Frontal cortex (tissue), 3 donors: ENCODE measurements at regions not wholly inside any gene's neighbourhood (a gene's known extent, or its start where the extent isn't known, plus 50 kb on each side); places are given as distances from the start of the nearest gene placed in this dataset.

Source experiments
- DNase-seq, 2 donors: peaks; one replicate each; pipeline ENCODE4 v3.0.0; 2012; ENCODE audit warnings: low spot score in 2 of 2
- FAIRE-seq: peaks from 2 replicates; lab custom pipeline; 2012; peaks lifted over from hg19 to GRCh38; lab: Jason Lieb, UNC
- donor health status: control.
- donor health status: control.
- donor health status: control.

DNA sequence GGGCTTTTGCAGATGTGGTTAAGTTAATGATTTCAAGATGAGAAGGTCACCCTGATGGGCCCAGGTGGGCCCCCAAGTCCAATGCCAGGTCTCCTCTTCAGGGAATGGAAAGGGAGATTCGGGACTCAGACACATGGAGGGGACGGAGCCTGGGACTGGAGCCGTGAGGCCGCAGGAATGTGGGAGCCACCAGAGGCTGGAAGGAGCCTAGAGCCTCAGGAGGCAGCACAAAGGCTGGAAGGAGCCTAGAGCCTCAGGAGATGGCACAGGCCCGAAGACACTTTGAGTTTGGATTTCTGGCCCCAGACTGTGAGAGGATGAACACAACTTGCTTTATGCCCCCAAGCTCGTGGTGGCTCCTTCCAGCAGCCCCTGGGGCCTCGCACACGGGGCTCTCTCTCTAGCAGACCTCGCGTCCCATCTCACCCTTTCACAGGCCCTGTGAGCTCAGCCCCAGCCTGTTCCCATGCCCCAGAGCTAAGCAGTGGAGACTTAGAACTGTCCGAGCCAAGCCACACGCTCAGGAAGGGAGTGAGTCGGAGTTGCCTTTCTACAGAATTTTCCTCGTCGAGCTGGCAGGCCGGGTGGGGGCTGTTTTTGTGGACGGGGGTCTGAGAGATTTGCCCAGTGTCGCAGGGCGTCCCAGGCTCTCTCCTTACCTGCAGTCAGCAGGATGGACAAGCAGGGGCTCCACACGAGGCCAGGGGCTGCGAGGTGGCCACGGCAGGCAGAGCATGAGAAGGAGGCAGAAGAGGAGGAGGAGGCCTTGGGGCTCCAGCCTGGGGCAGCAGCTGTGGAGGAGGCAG, 937.6 kb downstream of the BRD1 start:
- no peak for FAIRE-seq

DNA sequence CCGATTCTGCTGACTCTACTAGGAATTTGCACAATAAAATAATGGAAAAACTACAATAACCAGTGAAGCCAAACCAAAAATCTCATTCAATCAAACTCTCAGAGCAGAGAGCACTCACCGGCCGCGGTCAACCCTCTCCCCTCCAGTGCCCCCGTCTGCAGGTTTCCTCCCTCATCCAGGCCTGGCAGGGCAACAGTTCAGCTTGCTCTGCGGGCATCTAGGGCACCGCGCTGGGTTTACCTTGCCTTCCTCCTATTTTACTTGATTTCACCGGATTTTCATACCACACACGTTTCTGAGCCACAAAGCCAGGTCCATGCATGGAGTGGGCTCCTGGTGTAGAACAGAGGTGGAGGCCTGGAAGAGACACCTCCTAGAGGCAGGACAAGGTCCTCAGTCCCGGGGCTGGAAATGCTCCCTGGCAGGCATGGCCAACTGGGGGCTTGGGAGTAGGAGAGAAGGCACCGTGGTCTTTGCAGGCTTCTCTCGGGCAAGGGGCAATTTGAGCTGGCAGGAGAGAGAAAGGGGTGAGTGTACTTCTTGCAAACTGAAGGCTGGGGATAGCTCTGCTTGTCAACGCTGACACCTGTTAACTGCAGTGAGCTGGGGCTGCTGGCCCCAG, 938.4 kb downstream of the BRD1 start:
- FAIRE-seq, result no peak
- no peak for DNase-seq

More for the DNA sequence above, 937.6 kb downstream of the BRD1 start:
- no peak for DNase-seq

DNA sequence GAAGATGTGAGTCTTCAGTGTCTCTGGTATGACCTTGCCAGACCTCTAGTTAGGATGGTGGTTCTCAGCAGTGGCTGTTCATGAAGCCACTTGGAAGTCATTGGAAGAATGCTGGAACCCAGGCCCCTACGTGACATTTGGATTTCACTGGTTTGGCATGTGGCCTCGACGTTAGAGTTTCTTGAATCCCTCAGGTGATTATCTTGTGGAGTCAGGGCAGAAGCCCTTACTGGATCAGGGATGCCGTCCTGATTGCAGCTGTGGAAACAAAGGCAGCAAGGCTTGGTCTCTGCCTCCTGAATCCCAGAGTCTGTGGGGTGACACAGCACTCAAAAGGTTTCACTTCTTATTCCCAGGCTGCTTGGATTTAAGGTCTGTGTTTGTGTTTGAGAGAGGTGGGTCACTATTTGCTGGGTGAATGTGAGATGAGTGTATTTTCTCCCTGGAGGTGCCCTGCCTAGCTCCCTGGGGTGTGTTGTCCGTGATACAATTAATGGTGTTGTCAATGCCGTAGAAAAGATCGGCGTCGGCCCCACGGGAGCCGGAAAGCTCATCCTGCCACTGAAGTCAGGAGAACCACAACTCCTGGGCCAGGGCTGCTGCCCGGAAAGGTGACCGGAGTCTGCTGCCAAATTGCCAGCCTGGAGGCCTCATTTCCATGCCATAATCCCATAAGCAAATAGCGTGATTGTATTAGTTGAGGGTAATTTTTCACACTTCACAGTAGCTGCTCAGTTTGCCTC, 939.0 kb downstream of the BRD1 start:
- DNase-seq (no peak), FAIRE-seq (no peak)

DNA sequence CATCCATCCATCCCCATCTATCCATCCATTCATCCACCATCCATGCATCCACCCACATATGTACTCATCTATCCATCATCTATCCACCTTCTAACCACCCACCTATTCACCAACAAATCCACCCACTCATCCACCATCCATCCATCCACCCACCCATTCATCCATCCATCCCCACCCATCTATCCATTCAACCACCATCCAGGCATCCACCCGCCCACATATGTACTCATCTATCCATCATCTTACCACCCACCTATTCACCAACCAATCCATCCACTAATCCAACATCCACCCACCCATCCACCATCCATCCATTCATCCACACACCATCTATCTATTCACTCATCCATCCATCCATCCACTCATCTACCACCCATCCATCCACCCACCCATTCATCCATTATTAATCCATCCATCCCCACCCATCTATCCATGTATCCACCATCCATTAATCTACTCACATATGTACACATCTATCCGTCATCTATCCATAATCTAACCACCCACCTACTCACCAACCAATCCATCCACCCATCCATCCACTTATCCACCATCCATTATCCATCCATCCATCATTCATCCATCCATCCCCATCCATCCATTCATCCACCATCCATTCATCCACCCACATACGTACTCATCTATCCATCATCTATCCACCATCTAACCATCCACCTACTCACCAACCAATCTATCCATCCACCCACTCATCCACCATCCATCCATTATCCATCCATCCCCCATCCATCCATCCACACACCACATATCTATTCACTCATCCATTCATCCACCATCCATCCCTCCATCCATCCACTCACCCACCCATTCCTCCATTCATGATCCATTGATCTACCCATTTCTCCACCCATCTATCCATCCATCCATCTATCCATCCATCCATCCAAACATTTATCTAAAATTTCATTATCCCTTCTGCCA, 940.0 kb downstream of the BRD1 start:
- FAIRE-seq (no peak), DNase-seq (no peak)

DNA sequence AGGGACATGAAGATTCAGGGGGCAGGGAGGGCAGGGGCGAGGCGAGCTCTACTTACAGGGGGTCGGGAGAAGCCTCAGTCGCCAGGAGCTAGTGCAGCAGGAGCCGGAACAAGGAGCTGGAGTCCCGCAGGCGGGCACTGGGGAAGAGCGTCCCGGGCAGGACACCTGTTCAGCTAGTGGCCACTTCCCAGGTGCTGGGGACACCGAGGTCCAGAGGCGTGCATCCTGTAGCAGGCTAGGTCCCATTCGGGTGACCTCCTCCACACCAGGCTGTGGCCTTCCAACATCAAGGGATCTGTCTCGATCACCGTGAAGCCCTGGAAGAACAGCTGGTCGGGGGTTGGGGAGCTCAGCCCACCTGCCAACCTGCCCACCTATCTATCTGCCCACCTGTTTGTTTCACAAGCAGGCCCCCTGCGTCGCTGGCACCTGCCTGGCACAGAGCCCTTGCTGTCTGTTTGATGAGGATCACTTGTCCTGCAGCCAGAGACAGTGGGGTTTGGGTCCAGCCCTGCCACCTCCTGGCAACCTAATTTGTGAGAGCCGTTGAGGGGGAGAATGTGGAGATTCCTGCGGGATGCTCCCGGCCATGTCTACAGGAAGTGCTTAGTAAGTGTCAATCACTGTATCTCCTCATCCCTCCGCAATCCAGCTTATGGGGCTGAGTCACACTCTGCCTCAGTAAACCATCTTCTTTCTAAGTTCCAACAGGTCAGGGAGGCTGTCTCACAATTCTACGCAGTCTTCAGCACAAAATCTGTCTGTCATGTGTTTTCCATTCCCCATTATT, 940.9 kb downstream of the BRD1 start:
- no peak for DNase-seq
- no peak for FAIRE-seq

DNA sequence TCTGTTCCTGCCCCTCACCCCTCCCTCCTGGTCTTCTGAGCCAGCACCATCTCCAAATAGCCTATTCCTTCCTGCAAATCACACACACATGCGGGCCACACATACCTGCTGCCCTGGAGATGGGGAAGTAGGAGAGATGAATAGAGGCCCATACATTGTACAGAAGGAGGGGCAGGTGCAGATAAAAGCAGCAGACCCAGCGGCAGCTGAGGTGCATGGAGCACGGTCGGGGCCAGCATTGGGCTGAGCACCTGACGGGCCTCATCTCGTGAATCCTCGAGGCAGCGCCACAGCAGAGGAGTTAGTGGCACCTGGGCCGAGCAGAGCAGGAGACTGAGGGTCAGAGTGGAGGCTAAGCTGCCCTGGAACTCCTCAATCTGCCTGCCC, 941.8 kb downstream of the BRD1 start:
- FAIRE-seq, result no peak
- DNase-seq, result no peak

DNA sequence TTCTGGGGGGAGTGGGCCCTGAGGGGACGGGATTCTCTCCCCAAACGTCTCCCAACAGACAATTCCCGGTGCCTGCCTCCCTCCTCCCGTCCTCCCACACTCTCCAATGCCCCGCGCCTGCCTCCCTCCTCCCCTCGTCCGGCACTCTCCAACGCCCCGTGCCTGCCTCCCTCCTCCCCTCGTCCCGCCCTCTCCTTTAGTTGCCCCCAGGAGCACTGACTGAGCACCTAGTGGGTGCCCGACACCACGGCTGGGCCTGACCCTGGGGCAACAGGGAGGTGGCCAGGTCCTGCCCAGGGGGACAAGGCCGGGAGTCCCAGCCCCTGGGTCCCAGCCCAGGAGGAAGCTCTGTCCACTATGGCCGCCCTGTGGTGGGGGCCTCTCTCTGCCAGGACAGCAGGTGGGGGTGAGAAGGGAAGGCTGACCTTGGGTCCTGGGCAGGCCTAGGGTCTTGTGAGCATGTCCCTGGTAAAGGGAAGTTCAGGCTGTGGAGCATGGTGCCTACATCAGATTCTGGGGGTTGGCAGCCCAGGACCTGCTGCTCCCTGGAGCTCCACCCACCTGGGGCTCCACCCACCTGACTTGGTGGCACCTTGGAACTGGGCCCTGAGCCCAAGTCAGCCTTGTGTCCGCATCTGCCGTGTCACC, 942.3 kb downstream of the BRD1 start:
- no peak for DNase-seq
- no peak for FAIRE-seq

DNA sequence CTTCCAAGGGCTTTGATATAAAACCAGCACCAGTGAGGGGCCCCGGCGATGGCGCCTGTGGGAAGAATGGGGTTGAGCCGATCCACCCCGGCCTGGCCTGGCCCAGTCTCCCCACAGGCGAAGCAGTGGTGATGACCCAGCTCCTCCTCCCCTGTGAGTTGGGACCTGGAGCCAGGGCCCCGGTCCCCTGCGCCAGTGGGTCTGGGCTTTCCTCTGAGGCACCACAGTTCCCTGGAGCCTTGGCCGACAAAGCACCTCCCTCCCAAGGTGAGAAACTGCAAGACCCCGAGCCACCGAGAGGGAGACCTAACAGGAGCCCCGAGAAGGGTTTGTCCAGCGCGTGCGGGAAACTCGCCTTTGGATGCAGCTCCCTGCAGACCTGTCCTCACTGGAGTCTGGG, 942.9 kb downstream of the BRD1 start:
- DNase-seq, result no peak
- FAIRE-seq, result no peak

DNA sequence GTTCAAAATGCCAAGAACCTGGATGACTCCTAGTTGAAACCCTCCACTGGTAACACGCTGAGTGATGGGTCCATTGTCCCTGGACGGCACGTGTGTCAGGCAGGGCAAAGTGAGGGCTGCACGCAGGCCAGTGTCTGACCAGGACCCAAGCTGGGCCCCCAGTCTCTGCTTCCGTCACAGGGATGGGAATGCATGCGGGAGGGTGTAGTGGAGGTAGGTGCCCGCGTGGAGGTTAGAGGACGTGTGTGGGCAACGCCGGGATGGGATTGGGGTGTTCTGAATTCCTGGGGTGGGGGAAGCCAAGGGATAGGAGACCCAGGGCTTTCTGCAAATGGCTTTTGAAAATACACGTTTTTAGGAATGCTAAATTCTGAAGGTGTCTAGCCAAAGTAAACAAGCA, 943.3 kb downstream of the BRD1 start:
- FAIRE-seq (no peak), DNase-seq (no peak)

DNA sequence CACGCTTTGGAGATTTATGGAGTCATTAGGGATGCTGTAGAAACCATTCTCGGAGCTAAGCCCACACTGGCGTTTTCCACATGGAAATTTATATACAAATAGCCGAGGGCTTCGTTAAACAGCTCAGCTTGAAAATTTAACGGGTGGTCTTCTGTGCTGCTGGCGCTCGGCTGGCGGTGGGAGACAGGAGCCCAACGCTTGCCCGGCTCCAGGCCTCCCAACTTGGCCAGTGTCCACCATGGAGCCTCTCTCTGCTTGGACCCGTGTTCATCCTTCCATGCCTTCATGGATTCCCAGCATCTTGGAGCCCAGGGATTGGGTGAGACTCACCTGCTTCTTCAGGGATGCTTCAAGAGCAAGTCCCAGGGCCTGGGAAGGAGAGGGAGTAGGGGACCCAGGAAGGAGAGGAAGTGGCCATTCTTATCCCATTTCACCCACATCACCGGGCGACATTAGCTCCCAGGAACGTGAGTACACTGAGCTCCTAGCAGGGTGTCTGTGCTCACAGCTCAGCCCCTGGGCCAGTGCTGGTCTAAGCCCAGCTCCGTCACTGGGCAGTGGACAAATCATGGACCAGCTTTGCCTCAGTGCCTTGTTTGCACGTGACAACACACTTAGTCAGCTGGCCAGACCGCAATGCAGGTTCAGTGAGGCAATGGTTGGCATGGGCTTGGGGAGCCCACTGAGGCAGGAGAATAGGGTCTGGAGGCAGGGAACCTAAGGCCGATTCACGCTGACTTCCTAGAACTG, 944.3 kb downstream of the BRD1 start:
- DNase-seq (no peak), FAIRE-seq (no peak)

DNA sequence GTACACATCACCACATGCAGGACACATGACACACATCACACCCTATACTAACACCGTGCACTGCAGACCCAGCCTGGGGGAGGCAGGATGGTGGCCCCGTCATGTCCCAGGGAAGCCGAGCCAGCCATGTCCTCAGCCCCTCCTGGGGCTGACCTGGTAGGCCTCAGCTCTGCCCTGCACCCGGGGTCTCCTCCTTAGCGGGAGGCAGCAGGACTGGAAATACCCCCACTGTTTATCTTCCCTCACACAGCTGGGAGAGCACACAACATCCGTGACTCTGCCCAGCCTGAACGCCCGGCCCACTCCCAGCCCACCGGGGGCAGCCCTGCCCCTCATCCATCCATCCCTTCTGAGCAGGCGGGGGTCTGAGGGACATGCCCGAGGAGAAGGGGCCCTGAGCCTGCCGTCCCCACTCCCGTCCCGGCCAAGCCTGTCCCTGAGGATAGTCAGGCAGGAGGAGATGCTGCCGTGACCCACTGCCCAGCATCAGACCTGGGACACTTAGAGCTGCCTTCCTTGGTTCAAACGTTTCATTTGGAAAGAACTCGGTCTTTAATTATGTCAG, 945.0 kb downstream of the BRD1 start:
- DNase-seq (no peak), FAIRE-seq (no peak)

DNA sequence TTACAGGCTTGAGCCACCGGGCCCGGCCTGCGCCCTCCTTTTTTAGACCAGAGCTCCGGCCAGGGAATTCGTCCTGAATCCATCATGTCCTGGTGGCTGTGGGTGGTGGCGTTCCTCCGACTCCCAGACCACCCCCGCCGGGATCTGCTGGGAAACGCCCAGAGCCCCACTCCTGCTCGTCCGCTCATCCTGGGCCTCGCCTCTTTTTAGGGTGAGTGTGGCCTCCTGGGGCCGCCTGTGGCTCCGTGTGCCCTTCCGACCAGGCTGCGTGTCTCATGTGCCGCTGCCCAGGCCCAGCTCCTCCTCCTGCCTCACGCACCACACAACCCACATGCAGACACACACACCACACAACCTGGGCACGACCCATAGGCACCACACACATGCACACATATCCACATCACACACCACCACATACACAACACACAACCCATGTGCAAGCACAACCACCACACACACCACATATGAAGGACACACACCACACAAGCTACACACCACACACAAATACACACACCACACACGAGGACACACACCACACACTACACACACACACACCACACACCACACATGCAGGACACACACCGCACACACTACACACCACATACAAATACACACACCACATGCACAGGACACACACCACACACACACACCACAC, 946.2 kb downstream of the BRD1 start:
- DNase-seq (no peak), FAIRE-seq (no peak)

DNA sequence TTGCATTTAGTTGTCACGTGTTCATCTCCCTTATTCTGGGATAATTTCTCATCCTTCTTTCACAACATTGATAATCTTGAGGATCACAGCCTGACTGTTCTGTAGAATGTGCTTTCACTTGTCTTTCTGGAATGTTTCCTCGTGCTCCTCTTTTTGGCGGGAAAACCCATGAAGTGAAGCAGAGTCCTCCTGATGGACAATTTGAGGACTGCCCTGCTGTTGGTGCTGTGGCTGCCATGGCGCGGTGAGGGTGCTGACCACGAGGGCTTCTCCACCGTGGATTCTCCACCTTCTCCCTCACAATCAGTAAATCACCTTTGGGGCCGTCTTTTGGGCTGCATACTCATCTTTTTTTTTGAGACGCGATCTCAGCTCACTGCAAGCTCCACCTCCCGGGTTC, 946.9 kb downstream of the BRD1 start:
- FAIRE-seq, result no peak
- no peak for DNase-seq

DNA sequence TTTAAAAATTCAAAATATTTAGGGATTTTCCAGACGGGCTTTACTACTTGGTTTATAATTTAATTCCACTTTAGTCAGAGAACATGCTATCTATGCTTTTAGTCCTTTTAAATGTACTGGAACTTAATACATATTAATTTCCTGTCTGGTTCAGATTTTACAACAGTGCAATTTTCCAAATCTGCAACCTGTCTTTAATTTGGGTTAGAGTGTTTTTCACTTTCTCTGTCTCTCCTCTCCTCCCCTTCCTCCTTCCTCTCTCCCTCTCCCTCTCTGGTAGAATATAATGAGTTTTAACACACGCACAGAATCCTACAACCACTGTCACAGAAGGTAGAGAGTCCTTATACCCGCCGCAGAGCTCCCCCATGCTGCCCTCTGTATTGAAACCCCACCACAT, 950.7 kb downstream of the BRD1 start:
- DNase-seq, result no peak
- no peak for FAIRE-seq

DNA sequence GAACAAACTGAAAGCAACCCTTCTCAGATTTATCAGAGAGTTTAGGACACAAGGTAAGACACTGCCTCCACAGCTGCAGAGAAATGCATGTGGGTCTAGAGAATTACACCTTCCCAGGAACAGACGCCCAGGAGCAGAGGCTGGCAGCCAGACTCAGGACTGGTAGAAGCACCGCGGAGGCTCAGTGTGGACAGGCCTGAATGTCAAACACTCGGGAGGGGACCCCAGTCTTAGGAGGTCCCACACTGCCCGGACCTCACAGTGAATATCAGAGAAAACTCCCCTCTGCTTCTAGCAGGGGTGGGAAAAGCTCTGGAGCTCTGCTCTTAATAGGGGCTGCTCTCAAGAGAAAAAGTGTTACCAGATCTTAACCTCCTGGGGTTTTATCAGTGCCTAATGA, 952.7 kb downstream of the BRD1 start:
- DNase-seq (no peak), FAIRE-seq (no peak)

DNA sequence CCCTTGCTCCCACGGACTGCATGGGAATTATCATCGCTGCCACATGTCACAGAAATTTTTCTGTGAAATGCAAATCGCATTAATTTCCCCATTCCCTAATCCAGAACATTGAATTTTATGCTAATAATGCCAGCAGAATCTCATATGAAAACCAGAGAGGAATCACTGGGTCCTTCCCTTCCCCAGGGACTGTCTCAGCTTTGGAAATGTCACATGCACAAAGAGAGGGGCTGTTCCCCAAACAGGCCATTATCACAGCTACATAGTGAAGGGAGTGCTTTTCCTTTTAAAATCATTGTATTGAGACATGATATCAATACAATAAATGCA, 954.5 kb downstream of the BRD1 start:
- FAIRE-seq (no peak), DNase-seq (no peak)
